BJ (cell line): ENCODE measurements at regions not wholly inside any gene's neighbourhood (a gene's known extent, or its start where the extent isn't known, plus 50 kb on each side); places are given as distances from the start of the nearest gene placed in this dataset.
"Not testable (repeated sequence)": the region's sequence is repeated elsewhere in the genome, so short reads cannot be mapped to it uniquely, and the experiment has no call there.

Source experiments
- CTCF ChIA-PET: fragments of 350-600 bp; formaldehyde crosslinking; extraction: SDS; loops from one replicate; lab custom pipeline; 2021; ENCODE audit warnings: antibody characterized with exemption, inconsistent platforms; lab: Yijun Ruan, JAX
- POLR2A ChIA-PET: fragments of 300-600 bp; sonication (Branson Sonifier 250); formaldehyde crosslinking; extraction: SDS; loops from one replicate; lab custom pipeline; 2021; ENCODE audit warnings: antibody characterized with exemption; lab: Charles Lee
- DNase-seq: peaks from one replicate; pipeline ENCODE4 v3.0.0-alpha.2; 2011; ENCODE audit warnings: low read depth
- H3K27me3 ChIP-seq: 2 replicates; pipeline ENCODE4 v1.6.0; 2011; ENCODE audit warnings: low read length; ENCODE audit not compliant: control insufficient read depth, insufficient read depth
- H3K36me3 ChIP-seq: 2 replicates; pipeline ENCODE4 v1.5.1; 2011; ENCODE audit warnings: low read length; ENCODE audit not compliant: control insufficient read depth, insufficient read depth
- H3K4me3 ChIP-seq: 2 replicates; pipeline ENCODE4 v1.5.1; 2011; ENCODE audit warnings: low read depth, mild to moderate bottlenecking, control low read depth, low read length

DNA sequence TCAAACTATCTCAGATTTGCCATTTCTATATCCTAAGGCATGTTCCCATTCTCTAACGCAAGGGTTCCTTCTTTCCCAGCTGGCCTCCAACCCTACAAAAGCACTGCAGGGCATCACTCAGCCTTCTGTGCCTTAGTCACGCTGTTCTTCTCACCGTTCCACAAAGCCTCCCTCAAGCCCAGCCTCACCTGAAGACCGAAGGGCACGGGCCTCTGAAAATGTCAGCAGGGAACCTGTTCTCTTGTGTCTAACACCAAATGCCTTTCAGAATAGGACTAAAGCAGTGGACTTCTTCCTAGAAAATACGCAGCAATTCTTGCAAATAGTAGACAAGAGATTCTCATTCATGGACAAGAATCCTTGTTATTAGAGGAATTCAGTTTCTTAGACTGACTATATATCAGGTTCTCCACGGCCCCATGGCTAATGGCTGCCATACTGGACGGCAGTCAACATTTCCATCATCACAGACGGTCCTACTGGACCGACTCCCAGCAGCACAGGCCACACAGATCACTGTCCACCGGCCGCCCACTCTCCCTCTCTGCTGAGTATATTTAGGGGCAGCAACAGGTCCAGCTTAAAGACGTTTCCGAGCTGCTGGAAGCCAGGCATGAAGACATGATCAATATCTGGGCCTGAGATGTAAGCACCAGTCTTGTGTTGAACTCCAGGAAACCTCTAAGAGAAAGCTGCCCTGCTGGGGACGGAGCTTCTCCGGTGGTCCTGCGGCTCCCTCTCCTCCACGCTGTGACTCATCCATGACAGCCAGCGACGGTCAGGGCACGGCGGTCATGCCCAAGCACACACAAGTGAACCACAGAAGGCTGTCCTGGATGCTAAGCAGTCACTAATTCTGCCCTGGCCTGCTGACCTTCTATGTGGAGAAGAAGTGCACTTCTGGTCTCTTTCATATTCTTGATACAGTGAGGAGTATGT, 61.8 kb upstream of the TNK2 start:
- CTCF ChIA-PET, H3K27me3 ChIP-seq, POLR2A ChIA-PET, H3K4me3 ChIP-seq, DNase-seq: not testable (repeated sequence)
- H3K36me3 ChIP-seq = peaks cover 18% of the 10 kb centered on the region

DNA sequence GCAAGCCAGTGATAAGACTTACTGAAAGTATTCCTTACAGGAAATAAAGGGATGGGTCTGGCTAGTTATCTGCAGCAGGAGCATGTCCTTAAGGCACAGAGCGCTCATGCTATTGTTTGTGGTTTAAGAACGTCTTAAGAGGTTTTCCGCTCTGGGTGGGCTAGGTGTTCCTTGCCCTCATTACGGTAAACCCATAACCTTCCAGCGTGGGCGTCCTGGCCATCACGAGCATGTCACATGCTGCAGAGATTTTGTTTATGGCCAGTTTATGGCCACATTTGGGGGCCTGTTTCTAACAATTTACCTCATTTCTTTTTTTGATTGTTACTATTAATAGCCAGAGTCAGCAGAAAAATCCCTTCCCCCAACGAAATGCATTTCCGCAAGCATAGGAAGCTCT, 61.0 kb upstream of the TNK2 start:
- POLR2A ChIA-PET, H3K27me3 ChIP-seq, DNase-seq, CTCF ChIA-PET, H3K4me3 ChIP-seq: not testable (repeated sequence)
- H3K36me3 ChIP-seq = peaks cover 24% of the 10 kb centered on the region

DNA sequence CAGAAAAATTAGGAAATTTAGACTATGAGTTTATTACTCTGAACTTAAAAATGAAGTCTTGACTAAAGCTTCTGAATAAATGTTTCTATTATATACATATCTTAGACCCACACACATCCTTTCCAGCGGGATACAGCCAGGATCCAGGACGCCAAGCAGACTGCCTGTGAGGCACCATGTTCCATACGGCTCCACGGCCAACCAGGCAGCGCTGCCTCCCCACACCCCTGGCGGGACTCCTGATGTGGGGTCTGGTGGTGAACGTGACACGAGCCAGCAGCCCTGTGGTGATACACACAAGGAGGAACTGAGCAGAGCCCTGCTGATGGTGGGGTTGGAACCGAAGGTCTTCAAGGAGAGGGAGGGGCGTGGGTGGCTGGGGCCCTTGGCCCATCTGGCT, 59.8 kb upstream of the TNK2 start:
- POLR2A ChIA-PET, H3K4me3 ChIP-seq, DNase-seq, CTCF ChIA-PET, H3K27me3 ChIP-seq: not testable (repeated sequence)
- peaks cover 22% of the 10 kb centered on the region for H3K36me3 ChIP-seq

DNA sequence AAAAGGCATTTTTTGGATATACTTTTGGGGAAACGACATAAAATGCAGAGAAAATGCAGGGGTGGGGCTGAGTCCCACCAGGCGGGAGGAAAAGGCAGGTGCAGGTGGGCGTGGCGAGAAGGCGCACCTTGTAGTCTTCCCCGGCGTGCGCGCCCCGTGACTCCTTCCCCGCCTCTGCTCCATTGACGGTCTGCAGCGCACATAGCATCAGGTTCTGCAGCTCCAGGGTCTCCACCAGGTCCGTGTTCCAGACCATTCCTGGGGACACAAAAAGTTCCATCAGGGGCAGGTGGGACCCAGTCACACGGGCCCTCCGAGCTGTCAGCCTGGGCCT, 59.0 kb upstream of the TNK2 start:
- CTCF ChIA-PET = not testable (repeated sequence)

DNA sequence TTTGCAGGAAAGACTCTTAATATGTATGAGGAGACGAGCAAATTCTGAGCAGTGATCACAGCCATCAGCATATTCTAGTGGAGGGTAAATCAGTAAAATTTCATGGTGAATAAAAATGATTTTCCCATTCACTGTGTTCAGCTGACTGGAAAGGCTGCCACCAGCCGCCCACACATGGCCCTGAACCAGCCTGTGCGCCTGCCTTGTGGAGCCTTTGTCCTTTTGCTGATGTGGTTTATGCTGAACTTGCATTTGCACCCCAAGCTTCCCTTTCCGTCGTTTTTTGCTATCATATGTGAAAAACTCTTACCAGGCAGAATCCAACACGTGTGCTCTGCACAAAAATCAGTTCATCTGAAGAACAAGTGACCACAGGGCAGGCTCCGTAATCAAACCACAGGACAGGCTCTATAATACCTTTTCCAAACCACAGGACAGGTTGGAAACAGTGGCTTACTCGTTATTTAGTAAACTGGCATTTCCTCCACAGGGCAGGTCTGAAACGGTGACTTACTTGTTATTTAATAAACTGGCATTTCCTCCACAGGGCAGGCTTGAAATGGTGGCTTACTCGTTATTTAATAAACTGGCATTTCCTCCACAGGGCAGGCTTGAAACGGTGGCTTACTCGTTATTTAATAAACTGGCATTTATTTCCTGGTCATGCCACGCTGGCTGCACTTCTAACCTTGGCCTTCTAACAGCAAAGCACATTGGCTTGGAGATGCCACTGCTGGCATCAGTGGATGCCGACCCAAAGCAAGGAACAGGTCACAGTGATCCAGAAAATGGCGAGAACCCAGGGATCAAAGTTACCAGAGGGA, 58.4 kb upstream of the TNK2 start:
- H3K27me3 ChIP-seq, POLR2A ChIA-PET, CTCF ChIA-PET, H3K4me3 ChIP-seq, DNase-seq: not testable (repeated sequence)
- peaks cover 24% of the 10 kb centered on the region for H3K36me3 ChIP-seq

More for the DNA sequence above, 59.0 kb upstream of the TNK2 start:
- POLR2A ChIA-PET, H3K4me3 ChIP-seq, H3K27me3 ChIP-seq, DNase-seq: not testable (repeated sequence)
- peaks cover 23% of the 10 kb centered on the region for H3K36me3 ChIP-seq

DNA sequence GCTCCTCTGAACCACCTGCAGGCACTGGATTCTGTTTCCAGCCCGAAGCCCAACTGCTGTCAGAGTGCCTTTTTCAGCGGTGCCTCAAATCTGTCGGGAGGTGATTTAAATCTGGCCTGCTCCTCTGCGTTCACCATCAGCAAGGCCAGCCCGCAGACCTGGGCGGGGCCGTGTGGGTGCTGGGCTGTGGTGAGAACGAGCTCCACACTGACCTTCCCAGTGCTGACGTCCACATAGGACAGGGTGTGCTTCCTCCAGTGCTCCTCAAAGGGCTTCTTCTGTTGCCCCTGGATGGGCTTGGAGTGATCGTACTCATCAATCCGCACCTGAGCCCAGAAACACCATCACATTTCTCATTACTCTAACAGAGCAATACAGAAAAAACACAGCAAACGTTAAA, 56.9 kb upstream of the TNK2 start:
- H3K4me3 ChIP-seq, DNase-seq, POLR2A ChIA-PET, CTCF ChIA-PET, H3K27me3 ChIP-seq: not testable (repeated sequence)
- peaks cover 17% of the 10 kb centered on the region for H3K36me3 ChIP-seq

DNA sequence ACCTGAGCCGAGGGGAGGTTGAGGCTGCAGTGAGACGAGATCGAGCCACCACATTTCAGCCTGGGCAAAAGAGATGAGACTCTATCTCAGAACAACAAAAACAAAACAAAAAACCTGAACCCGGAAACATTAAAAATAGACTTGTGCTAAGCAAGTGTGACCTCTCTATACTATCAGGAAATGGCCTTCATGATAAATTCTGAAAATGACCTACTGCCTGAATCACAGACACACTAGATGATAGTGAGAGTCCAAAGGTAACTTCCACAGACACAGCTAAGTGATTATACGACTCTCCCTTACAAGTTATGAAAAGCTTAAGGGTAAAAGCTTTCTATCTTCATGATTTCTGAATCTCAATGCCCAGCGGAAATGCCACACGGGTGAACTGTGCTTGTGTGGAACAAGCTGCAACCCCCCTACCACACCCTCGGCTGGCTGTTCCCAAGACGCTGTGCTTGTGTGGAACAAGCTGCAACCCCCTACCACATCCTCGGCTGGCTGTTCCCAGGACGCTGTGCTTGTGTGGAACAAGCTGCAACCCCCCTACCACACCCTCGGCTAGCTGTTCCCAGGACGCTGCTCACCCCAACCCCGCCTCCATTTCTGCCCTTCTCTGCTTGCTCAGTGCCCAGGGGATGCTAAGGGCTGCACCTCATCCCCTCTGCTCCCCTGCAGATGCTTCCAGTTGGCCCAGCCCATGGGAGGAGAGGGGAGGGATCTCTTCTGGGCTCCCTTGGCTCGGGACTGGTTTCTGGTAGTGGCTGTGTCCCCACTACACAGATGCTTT, 56.2 kb upstream of the TNK2 start:
- H3K27me3 ChIP-seq, POLR2A ChIA-PET, CTCF ChIA-PET, DNase-seq, H3K4me3 ChIP-seq: not testable (repeated sequence)
- peaks cover 14% of the 10 kb centered on the region for H3K36me3 ChIP-seq

DNA sequence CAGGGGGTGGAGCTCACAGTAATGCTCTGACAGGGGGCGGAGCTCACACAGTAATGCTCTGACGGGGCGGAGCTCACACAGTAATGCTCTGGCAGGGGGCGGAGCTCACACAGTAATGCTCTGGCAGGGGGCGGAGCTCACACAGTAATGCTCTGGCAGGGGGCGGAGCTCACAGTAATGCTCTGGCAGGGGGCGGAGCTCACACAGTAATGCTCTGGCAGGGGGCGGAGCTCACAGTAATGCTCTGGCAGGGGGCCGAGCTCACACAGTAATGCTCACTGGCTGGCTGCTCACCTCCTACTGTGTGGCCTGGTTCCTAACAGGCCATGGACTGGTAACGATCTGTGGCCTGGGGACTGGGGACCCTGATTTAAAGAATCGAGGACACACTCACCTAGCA, 53.9 kb upstream of the TNK2 start:
- H3K4me3 ChIP-seq, POLR2A ChIA-PET, DNase-seq, H3K27me3 ChIP-seq: not testable (repeated sequence)
- H3K36me3 ChIP-seq = peaks cover 12% of the 10 kb centered on the region
- CTCF ChIA-PET = interaction anchor here (1.7 kb wide), 1 partner anchor 99 kb away, joined by 4 read pairs; no protein-coding TSS in a partner anchor

DNA sequence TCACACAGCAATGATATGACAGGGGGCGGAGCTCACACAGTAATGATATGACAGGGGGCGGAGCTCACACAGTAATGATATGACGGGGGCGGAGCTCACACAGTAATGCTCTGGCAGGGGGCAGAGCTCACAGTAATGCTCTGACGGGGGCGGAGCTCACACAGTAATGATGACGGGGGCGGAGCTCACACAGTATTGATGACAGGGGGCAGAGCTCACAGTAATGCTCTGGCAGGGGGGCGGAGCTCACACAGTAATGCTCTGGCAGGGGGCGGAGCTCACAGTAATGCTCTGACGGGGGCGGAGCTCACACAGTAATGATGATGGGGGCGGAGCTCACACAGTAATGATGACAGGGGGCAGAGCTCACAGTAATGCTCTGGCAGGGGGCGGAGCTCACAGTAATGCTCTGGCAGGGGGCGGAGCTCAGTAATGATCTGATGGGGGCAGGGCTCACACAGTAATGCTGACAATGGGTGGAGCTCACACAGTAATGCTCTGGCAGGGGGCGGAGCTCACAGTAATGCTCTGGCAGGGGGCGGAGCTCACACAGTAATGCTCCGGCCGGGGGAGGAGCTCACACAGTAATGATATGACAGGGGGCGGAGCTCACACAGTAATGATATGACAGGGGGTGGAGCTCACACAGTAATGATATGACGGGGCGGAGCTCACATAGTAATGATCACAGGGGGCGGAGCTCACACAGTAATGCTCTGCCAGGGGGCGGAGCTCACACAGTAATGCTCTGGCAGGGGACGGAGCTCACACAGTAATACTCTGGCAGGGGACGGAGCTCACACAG, 52.8 kb upstream of the TNK2 start:
- H3K27me3 ChIP-seq, POLR2A ChIA-PET, H3K4me3 ChIP-seq, DNase-seq: not testable (repeated sequence)
- CTCF ChIA-PET = interaction anchor here (1.7 kb wide), 1 partner anchor 98 kb away, joined by 4 read pairs; no protein-coding TSS in a partner anchor
- peaks cover 12% of the 10 kb centered on the region for H3K36me3 ChIP-seq

DNA sequence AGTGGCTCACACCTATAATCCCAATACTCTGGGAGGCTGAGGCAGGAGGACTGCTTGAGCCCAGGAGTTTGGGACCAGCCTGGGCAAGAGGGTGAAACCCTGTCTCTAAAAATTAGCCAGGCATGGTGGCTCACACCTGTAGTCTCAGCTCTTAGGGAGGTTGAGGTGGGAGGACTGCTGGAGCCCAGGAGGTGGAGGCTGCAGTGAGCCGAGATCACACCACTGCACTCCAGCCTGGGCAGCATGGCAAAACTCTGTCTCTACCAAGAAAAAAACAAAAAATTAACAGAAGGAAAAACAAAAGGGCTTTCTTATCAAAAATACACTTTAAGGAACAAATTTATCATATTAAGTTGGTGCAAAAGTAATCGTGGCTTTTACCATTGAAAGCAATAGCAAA, 51.8 kb upstream of the TNK2 start:
- DNase-seq, H3K4me3 ChIP-seq, CTCF ChIA-PET, H3K36me3 ChIP-seq, POLR2A ChIA-PET, H3K27me3 ChIP-seq: not testable (repeated sequence)

DNA sequence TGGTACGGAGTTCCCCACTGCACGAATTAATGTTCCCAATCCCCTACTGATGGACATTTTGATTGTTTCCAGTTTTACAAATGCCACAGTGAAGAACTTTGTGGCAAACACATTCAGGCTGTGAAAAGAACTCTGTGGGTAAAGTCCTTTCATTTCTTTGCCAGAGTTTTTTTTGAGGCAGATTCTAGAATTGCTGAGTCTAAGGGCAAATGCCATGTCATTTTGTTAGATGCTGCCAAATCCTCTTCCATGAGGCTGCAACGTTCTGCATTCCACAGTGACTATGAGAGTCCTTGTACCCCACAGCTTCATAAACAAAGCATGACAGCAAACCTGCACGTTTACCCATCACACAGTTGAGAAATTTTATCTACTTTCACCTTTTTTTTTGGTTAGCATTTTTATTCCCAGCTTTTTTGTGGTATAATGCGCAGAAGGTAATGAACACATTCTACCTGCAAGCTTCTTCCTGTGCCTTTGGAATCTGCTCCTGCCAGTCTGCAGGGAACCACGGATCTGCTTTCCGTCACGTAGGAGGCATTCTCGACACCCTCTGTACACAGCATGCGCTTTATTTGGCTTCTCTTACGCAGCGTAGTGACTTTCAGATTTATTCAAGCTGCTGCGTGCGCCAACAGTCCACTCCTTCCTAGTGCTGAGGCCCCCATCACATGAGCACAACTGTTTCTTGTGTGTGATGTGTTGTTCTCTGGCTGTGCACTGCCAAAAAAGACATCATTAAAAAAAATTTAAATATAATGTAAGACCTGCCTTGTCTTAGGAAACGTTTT, 51.2 kb upstream of the TNK2 start:
- H3K36me3 ChIP-seq, POLR2A ChIA-PET, CTCF ChIA-PET, H3K4me3 ChIP-seq, DNase-seq, H3K27me3 ChIP-seq: not testable (repeated sequence)
